ENCODE measurements at regions not wholly inside any gene's neighbourhood (a gene's known extent, or its start where the extent isn't known, plus 50 kb on each side); places are given as distances from the start of the nearest gene placed in this dataset.
A peak's percentile ranks its signal among the peaks of the same experiment; 100 is the strongest.

- DNase-seq (ENCODE audit: low spot score), result peak; percentile 33
These were observed 271.2 kb upstream of the IRX2 start for GRCh38 chr5:3022665-3023064.

DNA sequence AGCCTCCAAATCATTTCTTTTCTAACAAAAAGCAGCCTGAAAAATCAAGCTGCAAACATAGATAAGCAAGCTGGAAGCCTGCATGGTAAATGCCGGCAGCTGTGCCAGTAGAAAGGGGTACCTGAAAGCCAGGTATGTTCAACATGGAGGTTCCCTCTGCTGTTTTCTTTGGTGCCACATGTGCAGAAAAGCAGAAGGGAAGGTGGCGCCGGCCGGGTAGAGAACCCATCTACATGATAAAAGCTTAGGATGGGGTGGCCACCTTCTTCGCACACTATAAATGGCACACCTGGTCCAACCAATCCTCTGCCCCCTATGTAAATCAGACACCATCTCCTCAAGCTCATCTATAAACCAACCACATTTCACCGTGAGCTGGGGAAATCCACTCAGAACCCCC lies 268.9 kb upstream of the IRX2 start:
- no peak for DNase-seq (ENCODE audit: low spot score)

- DNase-seq (ENCODE audit: low spot score), result no peak
These were observed 267.6 kb upstream of the IRX2 start for GRCh38 chr5:3019045-3019444.

DNA sequence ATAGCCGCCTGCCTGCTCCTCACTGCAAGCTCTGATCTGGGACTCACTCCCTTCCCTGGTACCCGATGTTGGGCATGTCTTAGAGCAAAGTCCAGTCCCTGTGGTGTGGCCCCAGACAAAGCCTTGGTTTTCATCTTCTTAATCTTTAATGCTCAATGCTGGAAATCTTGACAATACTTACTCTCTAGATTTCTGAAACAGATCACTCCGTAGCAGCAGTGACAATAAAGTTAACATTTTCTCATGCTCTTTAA lies 260.2 kb upstream of the IRX2 start:
- no peak for DNase-seq (ENCODE audit: low spot score)

DNA sequence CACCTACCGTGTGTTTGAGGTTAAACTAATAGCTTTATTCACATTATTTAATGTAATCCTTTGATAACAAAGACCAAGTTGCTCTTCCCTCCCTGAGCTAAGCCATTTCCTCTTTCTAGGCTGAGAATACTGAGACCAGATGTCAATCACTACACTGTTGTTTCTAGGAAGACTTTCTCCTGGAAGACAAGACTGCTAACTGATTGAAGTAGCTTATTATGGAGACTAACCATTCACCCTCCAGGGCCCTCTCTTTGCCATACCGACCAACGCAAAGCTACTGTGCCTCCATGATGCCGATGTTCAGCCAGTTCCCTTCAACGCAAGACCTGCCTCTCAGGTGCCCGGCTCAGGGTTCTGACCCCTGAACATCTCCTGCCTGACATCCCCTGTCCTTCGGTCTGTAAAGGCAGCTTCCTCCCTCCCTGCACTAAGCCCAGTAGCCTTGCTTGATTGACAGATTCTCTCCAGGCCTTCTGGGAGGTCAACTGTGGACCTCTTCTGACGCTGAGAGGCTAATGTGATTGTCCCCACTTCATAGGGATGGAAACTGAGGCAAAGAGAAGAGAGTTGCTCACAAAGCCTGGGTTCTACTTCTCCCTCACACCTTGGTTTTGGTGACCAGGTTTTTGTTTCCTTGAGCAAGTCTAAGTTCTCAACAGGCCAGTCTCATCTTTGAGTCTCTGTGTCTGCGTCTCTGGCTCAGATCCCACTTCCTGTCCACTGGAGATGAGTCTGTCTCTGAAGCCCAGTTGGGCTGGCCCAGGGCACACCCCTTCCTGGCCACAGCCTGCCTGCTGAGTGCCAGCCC lies 259.7 kb upstream of the IRX2 start:
- DNase-seq (ENCODE audit: low spot score), result no peak

DNA sequence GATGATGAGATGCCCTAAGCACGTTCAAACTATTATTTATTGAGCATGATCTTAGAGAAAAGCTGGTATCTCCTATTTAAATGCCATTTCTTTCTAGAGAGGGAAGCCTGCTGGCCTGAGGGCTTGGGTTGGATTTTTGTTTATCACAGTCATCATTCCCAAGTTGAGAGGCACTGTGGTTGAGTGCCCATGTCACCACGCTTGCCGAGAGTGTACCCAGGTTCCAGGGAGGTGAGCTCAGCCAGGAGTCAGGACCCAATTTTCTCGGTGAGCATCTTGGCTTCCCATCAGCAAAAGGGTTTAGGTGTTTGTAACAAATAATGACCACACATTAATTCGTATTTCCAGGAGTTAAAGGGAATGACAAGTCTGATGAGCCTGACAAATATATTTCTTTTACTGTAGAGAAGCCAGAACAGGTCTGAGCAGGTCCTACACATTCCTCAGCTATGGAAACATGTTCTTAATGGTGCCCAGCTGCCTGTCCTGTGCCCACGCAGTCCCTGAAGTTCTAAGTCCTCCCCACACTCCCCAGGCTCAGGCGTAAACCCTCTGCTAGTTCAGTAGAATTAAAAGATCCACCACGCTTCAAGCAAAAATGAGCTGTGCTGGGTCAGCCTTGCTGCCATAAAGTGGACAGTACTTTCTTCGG lies 258.9 kb upstream of the IRX2 start:
- no peak for DNase-seq (ENCODE audit: low spot score)

- no peak for DNase-seq (ENCODE audit: low spot score)
These were observed 258.1 kb upstream of the IRX2 start for GRCh38 chr5:3009605-3010004.

- DNase-seq (ENCODE audit: low spot score), result no peak
These were observed 256.1 kb upstream of the IRX2 start for GRCh38 chr5:3007577-3007976.

- DNase-seq (ENCODE audit: low spot score), result no peak
These were observed 255.6 kb upstream of the IRX2 start for GRCh38 chr5:3006961-3007551.

DNA sequence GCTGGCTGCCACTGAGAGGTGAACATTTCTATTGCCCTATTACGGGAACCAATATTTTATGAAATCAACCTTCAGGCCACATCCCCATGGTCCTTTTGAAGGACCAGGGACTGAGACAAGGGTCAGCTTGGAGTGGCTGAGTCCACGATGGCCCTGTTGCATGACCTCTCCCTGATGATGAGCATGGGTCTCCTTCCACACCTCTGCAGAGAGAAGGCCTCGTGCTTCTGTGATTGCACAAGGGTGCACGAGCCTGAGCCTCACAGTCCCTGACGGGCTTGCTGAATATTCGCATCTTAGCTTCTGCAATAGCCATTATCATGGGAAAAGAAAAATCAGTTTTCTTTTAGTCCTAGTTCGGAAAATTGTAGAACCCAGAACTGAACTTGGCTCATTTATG lies 255.0 kb upstream of the IRX2 start:
- no peak for DNase-seq (ENCODE audit: low spot score)

DNA sequence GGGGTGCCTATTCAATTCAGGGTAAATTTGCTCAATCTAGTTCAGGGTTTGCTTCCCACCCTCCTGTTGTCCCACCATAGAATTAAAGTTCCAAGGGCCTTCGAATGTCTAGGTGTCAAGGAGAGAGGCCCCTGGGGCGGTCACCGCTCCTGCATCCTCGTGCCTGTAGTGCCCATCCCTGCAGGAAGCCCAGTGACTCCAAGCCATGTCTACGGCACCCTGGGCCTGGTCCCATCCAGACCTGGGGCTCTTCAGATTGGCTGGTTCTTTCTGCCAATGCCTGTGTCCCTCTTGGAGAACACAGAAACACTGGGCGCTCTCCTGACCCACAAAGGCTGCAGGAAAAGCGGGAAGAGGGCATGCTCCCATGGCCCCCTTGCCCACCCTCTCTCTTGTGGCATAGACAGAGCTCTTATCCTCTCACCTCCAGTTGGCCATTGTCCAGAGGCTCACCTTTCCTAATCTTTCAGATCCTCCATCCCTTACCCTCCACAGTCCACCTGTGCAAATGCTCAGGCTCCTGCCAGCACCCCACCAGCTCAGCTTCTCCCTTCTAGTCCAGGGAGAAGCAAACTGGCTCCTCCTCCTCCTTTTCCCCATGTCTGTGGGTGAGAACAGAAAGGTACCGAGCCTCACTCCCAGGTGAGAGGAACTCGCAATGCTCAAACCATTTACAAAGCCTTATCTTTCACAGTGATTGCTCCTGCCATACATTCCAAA lies 253.0 kb upstream of the IRX2 start:
- no peak for DNase-seq (ENCODE audit: low spot score)

DNA sequence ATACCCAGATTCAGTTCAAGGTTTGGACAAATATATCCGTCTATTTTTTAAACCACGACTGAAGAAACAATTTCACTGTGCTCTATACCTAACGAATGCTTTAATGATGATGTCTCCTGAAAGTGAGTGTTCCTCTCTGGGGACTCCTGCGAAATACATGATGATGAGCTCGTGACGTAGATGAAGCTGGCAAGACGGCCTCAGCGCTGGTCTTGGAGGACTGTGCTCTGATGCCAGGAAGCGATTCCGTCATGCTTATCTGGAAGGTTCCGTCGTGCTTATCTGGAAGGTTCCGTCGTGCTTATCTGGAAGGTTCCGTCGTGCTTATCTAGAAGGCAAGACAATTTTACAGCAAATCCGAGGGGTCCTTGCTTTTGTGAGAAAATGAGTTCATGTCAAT lies 250.8 kb upstream of the IRX2 start:
- no peak for DNase-seq (ENCODE audit: low spot score)

GRCh38 chr5:3000631-3001030 lies 249.2 kb upstream of the IRX2 start:
- no peak for DNase-seq (ENCODE audit: low spot score)

DNA sequence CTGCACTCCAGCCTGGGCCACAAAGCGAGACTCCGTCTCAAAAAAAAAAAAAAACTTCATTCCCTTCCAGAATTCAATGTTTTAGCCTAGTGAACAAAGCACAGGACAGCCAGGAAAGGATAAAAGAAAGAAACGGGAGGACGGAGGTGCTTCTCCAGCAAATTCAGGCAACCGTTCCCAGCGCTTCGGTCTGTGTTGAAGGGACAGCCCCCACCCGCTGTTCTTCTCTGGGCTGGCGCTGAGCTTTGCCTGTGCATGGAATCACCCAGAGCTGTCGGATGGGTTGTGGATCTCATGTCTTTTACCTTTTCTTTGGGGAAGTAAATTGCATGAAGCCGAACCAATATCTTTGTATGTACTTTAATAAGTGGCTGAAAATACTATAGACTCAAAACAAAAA lies 248.4 kb upstream of the IRX2 start:
- no peak for DNase-seq (ENCODE audit: low spot score)

DNA sequence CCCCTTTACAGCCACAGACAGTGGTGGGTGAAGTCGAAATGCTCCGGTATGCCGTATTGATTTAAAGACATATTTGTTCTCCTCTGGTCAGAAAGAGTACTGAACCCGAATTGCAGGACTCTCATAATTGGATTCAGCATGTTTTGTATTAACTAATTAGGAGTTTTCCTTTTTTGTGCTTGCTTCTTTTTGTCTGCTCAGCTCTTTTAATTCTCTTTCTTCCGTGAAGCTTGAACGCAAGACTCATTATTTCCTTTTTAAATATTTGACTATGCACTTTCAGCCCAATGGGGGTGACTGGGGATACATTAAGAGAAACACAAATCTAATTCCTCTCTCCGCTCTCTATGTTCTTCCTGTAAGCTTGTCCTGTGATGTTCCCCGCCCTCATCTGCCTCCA lies 246.6 kb upstream of the IRX2 start:
- DNase-seq (ENCODE audit: low spot score), result no peak

DNA sequence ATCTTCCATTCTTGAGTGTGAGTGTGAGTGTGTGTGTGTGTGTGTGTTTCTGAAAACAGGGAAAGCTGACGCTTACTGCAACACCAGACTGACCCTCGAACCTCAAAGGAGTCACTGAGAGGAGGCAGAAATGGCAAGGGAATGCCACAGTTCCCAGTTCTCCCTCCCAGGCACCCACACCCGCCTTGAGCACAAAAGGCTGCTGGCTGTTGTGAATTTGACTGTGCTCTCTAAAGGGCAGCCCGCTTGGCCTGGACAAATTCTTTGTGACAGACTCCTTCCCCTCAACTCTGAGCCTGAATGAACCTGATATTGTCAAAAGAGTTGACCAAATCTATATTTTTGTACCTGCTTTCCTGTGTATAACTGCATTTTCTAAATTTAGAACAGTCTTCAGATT lies 245.7 kb upstream of the IRX2 start:
- no peak for DNase-seq (ENCODE audit: low spot score)

DNA sequence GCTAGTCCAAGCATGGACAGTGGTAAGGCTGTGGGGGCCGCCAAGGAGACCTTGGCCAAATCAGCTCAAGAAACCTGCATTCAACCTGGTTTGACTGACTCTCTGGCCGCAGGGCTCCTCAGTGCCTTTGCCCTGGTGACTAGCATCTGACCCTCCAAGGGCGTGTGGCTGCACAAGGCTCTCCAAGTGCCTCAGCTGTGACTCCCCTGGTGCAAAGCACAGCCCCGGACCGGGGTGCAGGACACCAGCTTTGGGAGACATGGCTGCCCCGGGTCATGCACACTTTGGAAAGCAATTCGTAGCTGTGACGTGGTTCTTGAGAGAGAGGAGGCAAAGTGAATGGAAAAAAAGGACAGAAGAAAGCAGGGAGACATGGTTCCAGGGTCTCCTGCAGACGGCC lies 245.2 kb upstream of the IRX2 start:
- DNase-seq (ENCODE audit: low spot score), result no peak

DNA sequence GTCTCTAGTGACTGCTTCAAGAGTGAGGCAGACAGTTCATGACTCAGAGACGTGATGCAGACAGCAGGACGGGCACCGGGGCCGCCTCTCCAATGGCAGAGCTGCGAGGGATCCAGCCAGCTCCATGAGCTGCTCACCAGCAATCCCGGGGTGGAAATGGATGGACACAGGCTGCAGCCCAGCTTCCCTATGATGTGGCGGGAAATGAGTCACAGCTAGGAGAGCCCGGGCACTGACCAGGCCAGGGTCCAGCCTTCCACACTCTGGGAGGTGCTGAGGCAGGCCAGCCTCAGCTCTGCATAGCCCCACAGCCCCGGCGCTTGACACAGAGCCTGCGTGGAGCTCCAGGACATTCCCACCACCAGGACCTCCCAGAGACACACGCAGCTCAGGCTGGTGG lies 244.8 kb upstream of the IRX2 start:
- no peak for DNase-seq (ENCODE audit: low spot score)

DNA sequence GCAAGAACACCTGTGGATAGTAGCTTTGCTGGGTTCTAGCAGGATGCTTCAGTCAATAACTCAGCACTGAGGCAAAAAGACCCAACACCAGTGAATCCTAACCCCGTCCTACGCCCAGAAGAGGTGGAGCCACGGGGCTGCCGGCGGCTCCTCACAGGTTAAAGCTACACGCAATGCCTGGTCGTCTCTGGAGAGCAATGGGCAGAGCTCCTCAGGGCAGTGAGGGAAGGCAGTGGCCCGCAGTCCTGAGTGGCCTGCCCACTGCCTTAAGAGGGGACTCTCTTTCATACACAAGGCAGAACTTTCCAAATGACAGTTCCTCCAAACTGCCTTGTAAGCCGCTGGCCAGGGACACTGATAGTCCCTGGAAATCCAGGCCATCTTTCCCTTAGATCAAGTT lies 244.2 kb upstream of the IRX2 start:
- DNase-seq (ENCODE audit: low spot score), result no peak

GRCh38 chr5:2995035-2995434 lies 243.6 kb upstream of the IRX2 start:
- DNase-seq (ENCODE audit: low spot score), result no peak

DNA sequence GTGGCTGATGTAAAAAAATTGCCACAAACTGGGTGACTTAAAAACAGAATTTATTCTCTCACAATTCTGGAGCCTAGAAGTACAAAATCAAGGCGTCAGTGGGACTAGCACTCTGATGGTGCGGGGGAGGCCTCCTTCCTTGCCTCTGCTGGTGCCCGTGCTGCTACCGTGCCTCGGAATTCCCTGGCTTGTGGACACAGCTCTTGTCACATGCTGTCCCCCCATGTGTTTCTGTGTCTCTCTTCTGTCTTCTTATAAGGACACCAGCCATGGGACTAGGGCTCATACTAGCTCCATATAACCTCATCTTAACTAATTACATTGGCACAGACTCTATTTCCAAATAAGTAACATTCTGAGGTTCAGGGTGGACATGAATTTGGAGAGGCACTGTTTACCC lies 242.3 kb upstream of the IRX2 start:
- no peak for DNase-seq (ENCODE audit: low spot score)

- DNase-seq (ENCODE audit: low spot score), result no peak
These were observed 241.8 kb upstream of the IRX2 start for GRCh38 chr5:2993301-2993700.

DNA sequence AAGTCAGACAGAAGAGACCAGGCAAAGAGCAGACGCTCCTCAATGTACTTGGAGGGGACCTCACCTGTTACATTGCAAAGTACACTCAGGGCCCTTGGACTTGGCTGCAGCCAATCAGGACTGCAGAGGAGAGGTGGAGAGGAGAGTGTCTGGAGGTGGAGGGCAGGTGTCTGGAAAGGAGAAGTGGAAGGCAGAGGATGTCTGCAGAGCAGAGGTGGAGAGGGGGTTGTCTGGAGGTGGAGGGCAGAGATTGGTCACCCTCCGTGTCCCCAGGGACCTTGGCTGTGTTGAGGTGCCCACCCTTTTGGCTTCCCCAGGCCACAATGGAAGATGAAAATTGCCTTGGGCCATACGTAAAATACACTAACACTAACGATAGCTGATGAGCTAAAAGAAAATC lies 241.3 kb upstream of the IRX2 start:
- DNase-seq (ENCODE audit: low spot score), result no peak

All from left forelimb (tissue), 1 donor.